ENCODE measurements at regions not wholly inside any gene's neighbourhood (a gene's known extent, or its start where the extent isn't known, plus 50 kb on each side); places are given as distances from the start of the nearest gene placed in this dataset.

DNA sequence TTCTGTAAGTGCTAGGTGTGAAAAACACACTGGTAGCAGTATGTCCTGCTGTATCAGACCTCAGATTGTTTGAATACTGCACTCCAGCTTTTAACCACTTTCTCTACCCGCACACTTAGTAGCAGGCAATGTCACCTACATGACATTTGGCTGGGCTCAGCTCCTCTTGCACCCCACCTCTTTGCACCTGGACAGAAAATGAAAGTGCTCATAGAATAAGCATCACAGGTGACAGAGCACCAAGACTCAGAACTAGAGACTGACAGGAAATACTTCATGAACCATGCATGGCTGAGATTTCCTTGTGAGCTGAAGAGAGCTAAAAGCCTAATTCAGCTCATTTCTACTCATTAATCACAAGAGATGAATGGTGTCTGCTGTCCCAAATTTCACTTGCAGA lies 1014.2 kb upstream of the CDH8 start:
- H3K4me1 Mint-ChIP-seq (ENCODE audit: unreplicated experiment) = no peaks in the 10 kb centered on the region
- no peaks in the 10 kb centered on the region for H3K27me3 Mint-ChIP-seq (ENCODE audit: unreplicated experiment)
- peaks cover 7% of the 10 kb centered on the region for H3K9me3 Mint-ChIP-seq (ENCODE audit: unreplicated experiment)
- no peak overlapping the region for H3K4me3 Mint-ChIP-seq (ENCODE audit: unreplicated experiment)
- no peaks in the 10 kb centered on the region for H3K36me3 Mint-ChIP-seq (ENCODE audit: unreplicated experiment)
- no peak overlapping the region for H3K27ac Mint-ChIP-seq (ENCODE audit: unreplicated experiment)
- no peak for DNase-seq (ENCODE audit: extremely low spot score, unreplicated experiment)
- TF ChIP-seq, protein P1, sequence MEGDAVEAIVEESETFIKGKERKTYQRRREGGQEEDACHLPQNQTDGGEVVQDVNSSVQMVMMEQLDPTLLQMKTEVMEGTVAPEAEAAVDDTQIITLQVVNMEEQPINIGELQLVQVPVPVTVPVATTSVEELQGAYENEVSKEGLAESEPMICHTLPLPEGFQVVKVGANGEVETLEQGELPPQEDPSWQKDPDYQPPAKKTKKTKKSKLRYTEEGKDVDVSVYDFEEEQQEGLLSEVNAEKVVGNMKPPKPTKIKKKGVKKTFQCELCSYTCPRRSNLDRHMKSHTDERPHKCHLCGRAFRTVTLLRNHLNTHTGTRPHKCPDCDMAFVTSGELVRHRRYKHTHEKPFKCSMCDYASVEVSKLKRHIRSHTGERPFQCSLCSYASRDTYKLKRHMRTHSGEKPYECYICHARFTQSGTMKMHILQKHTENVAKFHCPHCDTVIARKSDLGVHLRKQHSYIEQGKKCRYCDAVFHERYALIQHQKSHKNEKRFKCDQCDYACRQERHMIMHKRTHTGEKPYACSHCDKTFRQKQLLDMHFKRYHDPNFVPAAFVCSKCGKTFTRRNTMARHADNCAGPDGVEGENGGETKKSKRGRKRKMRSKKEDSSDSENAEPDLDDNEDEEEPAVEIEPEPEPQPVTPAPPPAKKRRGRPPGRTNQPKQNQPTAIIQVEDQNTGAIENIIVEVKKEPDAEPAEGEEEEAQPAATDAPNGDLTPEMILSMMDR (IDR thresholded peaks at IDR 0.05) = no peak

DNA sequence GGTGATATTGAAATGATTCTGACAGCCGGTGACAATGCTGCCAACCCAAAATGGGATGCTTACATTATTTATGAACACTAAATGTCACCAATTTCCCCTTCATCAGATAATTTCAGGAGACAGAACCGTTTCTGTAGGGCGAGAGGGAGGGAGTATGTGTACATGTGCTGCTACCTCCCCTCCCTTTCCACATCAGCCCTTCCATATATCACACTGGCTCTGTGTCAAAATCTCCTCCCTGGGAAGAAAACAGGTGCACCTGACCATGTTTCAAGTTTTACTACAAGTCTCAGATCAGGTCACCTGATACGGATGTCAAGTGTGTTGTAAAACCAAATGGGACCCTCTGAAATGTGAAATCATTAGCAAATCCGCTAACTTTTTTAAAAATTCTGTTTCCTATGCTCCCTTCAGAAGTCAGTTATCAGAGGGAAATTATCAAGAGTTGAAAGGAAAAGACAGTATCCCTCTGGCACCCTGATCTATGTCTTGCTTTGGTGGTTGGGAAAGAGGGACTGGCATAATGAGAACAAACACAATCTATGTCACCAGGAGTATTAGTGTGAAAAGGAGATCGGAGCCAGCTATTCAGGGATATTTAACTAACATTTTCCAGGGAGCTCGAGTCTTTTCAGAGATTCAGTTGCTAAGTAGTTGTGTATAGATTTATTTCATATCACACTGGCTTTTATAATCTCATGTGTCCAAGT lies 1002.3 kb upstream of the CDH8 start:
- no peak for DNase-seq (ENCODE audit: extremely low spot score, unreplicated experiment)

DNA sequence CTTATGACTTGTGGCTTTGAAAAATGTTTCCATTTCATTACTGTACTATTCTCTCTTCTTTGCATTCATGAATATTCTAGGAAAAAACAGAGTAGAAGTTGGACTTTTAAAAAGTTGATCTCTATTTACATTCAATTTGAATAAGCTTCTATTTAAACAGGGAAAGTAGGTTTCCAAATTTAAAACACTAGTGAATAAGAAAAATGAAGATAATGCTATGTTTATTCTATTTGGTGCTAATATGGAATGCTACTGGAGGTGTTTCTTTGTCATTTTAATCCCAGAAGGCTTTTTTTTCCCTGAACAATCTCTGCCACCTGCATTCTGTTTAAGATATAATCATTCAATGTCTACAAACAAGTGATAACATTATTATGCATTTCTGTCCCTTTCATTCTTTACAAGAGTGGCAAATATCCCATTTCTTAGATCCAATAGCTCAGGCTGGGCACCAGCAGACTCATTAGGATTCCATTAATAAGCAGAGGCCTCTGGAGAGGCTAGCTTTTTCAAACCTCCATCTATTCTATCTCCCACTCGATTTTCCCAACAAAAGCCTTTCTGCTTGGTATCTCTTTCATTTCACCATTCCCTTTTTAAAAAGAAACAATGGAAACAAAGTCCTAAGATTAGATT lies 1001.6 kb upstream of the CDH8 start:
- Mint-ChIP-seq H3K27ac (ENCODE audit: unreplicated experiment) (no peak overlapping the region), H3K9me3 (ENCODE audit: unreplicated experiment) (peaks cover 5% of the 10 kb centered on the region), H3K4me3 (ENCODE audit: unreplicated experiment) (no peak overlapping the region), H3K4me1 (ENCODE audit: unreplicated experiment) (no peaks in the 10 kb centered on the region), H3K27me3 (ENCODE audit: unreplicated experiment) (no peaks in the 10 kb centered on the region), H3K36me3 (ENCODE audit: unreplicated experiment) (no peaks in the 10 kb centered on the region)
- no peak for DNase-seq (ENCODE audit: extremely low spot score, unreplicated experiment)
- TF ChIP-seq, protein P1 (IDR thresholded peaks at IDR 0.05) = no peak

More for the DNA sequence above, 1002.3 kb upstream of the CDH8 start:
- TF ChIP-seq, protein P1 (IDR thresholded peaks at IDR 0.05) = no peak
- H3K36me3 Mint-ChIP-seq (ENCODE audit: unreplicated experiment) = no peaks in the 10 kb centered on the region
- H3K27me3 Mint-ChIP-seq (ENCODE audit: unreplicated experiment) = no peaks in the 10 kb centered on the region
- no peak overlapping the region for H3K27ac Mint-ChIP-seq (ENCODE audit: unreplicated experiment)
- H3K4me3 Mint-ChIP-seq (ENCODE audit: unreplicated experiment) = no peak overlapping the region
- peaks cover 8% of the 10 kb centered on the region for H3K9me3 Mint-ChIP-seq (ENCODE audit: unreplicated experiment)
- H3K4me1 Mint-ChIP-seq (ENCODE audit: unreplicated experiment) = no peaks in the 10 kb centered on the region

DNA sequence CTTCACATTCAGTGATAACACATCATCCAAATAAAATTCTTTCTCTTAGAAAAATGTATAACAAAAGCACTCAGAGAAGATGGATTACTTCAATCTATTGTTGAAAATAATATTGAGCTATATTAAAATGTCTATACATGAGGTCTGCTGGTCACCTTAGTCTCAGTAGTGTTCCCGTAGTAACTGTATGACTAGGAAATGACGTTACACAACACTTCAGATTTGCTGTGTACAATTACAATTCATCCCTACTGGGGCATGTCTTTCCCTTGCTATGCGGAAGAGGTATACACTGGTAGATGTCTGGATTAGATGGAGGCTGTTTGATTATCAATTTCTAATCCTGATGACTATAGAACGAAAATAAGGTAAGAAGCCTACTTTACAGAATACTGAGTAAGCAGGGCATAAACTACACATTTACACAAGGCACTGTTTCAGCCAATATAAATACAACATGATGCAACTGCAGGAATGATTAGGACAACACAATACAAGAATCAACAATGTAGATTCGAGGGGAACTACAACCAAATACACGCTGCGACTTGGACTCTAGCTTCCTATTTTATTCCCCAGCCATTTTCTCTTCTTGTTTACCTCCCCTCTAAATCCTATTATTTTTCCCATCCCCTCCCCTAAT lies 982.5 kb upstream of the CDH8 start:
- H3K36me3 Mint-ChIP-seq (ENCODE audit: unreplicated experiment) = no peaks in the 10 kb centered on the region
- no peaks in the 10 kb centered on the region for H3K27me3 Mint-ChIP-seq (ENCODE audit: unreplicated experiment)
- H3K27ac Mint-ChIP-seq (ENCODE audit: unreplicated experiment) = no peak overlapping the region
- TF ChIP-seq, protein P1 (IDR thresholded peaks at IDR 0.05) = no peak
- no peaks in the 10 kb centered on the region for H3K4me1 Mint-ChIP-seq (ENCODE audit: unreplicated experiment)
- no peak overlapping the region for H3K4me3 Mint-ChIP-seq (ENCODE audit: unreplicated experiment)
- no peak for DNase-seq (ENCODE audit: extremely low spot score, unreplicated experiment)
- H3K9me3 Mint-ChIP-seq (ENCODE audit: unreplicated experiment) = peaks cover 23% of the 10 kb centered on the region

DNA sequence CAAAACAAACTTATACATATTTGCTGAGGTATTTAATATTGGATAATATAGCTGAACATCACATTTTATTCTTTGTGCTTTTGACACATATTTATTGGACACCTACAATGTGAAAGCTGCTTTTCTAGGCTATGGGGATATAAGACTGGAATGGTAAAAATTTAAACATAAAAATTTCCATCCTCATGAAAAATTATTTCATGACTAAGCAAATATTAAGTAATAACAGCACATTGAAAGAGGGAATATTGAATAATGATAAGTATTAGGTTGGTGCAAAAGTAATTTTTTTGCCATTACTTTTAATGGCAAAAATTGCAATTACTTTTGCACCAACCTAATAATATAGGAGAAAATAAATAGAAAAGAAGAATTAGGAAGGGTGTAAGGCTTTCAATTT lies 972.5 kb upstream of the CDH8 start:
- Mint-ChIP-seq H3K27me3 (ENCODE audit: unreplicated experiment) (no peaks in the 10 kb centered on the region), H3K27ac (ENCODE audit: unreplicated experiment) (no peak overlapping the region), H3K4me1 (ENCODE audit: unreplicated experiment) (no peaks in the 10 kb centered on the region), H3K9me3 (ENCODE audit: unreplicated experiment) (peaks cover 28% of the 10 kb centered on the region), H3K4me3 (ENCODE audit: unreplicated experiment) (no peak overlapping the region), H3K36me3 (ENCODE audit: unreplicated experiment) (no peaks in the 10 kb centered on the region)
- TF ChIP-seq, protein P1 (IDR thresholded peaks at IDR 0.05) = no peak
- no peak for DNase-seq (ENCODE audit: extremely low spot score, unreplicated experiment)
